ENCODE measurements at regions not wholly inside any gene's neighbourhood (a gene's known extent, or its start where the extent isn't known, plus 50 kb on each side); places are given as distances from the start of the nearest gene placed in this dataset.

GRCh38 chr5:112525217-112525616 lies 106.1 kb upstream of the EPB41L4A start:
- no peak for TF ChIP-seq POLR2A (IDR thresholded peaks at IDR 0.05)
- no peak for TF ChIP-seq POLR2AphosphoS5 (IDR thresholded peaks at IDR 0.05)
- no peak for TF ChIP-seq CTCF (IDR thresholded peaks at IDR 0.05)

Measured in prostate gland (tissue), 2 donors.